Smooth muscle cell (in vitro differentiated cells): ENCODE measurements at regions not wholly inside any gene's neighbourhood (a gene's known extent, or its start where the extent isn't known, plus 50 kb on each side); places are given as distances from the start of the nearest gene placed in this dataset.
"Not testable (repeated sequence)": the region's sequence is repeated elsewhere in the genome, so short reads cannot be mapped to it uniquely, and the experiment has no call there.

Source experiments
- DNase-seq: peaks from one replicate; lab custom pipeline; 2025; ENCODE audit not compliant: unreplicated experiment; lab: John Stamatoyannopoulos, UW
- H2AFZ ChIP-seq: fragments of 200-600 bp; sonication (generic); 2 replicates; pipeline ENCODE4 v1.6.0; 2016; ENCODE audit warnings: antibody characterized with exemption, low read depth, mild to moderate bottlenecking
- H3F3A ChIP-seq: fragments of 200-600 bp; sonication (generic); 2 replicates; pipeline ENCODE4 v1.6.0; 2017; ENCODE audit warnings: antibody characterized with exemption, low read depth
- H3K27ac ChIP-seq: fragments of 200-600 bp; sonication (generic); 2 replicates; pipeline ENCODE4 v1.5.1; 2016; ENCODE audit warnings: low read depth, mild to moderate bottlenecking
- H3K27me3 ChIP-seq: fragments of 200-600 bp; sonication (generic); 2 replicates; pipeline ENCODE4 v1.6.1; 2016; ENCODE audit warnings: low read depth, mild to moderate bottlenecking
- H3K36me3 ChIP-seq: fragments of 200-600 bp; sonication (generic); 2 replicates; pipeline ENCODE4 v1.5.1; 2016; ENCODE audit warnings: low read depth
- H3K4me1 ChIP-seq: fragments of 200-600 bp; sonication (generic); 2 replicates; pipeline ENCODE4 v1.5.1; 2016; ENCODE audit warnings: low read depth
- H3K4me2 ChIP-seq: fragments of 200-600 bp; sonication (generic); 2 replicates; pipeline ENCODE4 v1.6.0; 2016; ENCODE audit warnings: mild to moderate bottlenecking
- H3K4me3 ChIP-seq: fragments of 200-600 bp; sonication (generic); 2 replicates; pipeline ENCODE4 v1.5.1; 2016; ENCODE audit warnings: mild to moderate bottlenecking
- H3K79me2 ChIP-seq: fragments of 200-600 bp; sonication (generic); 2 replicates; pipeline ENCODE4 v1.6.0; 2016; ENCODE audit warnings: low read depth, mild to moderate bottlenecking
- H3K9ac ChIP-seq: fragments of 200-600 bp; sonication (generic); 2 replicates; pipeline ENCODE4 v1.6.0; 2016; ENCODE audit warnings: low read depth
- H3K9me3 ChIP-seq: fragments of 200-600 bp; sonication (generic); replicated peaks from 2 replicates; pipeline ENCODE4 v1.5.1; 2016; ENCODE audit warnings: low read depth
- H4K20me1 ChIP-seq: fragments of 200-600 bp; sonication (generic); 2 replicates; pipeline ENCODE4 v1.6.0; 2016; ENCODE audit warnings: low read depth
- CTCF ChIP-seq: fragments of 200-600 bp; sonication (generic); IDR thresholded peaks from 2 replicates; pipeline ENCODE4 v1.5.1; 2017; ENCODE audit warnings: borderline replicate concordance, mild to moderate bottlenecking, antibody characterized with exemption; ENCODE audit not compliant: insufficient read depth, poor library complexity, severe bottlenecking
- WGBS: methylation state at CpG from one replicate; pipeline ENCODE4 v1.1.7; 2016; ENCODE audit warnings: low lambda C conversion rate; 5-methylcytosine and 5-hydroxymethylcytosine counted together

- Histone ChIP-seq H3K9ac (no peak overlapping the region), H3K4me3 (no peak overlapping the region), H3K27ac (no peak overlapping the region), H3K79me2 (no peaks in the 10 kb centered on the region), H3K27me3 (no peaks in the 10 kb centered on the region), H3K36me3 (no peaks in the 10 kb centered on the region), H3K9me3 (no peaks in the 10 kb centered on the region), H2AFZ (no peak overlapping the region), H4K20me1 (no peaks in the 10 kb centered on the region), H3F3A (no peaks in the 10 kb centered on the region), H3K4me1 (no peaks in the 10 kb centered on the region), H3K4me2 (no peak overlapping the region)
- no peak for DNase-seq
- WGBS: 89% methylated on average over 3 of the region's 3 CpGs
- no peak for TF ChIP-seq CTCF
Observed at GRCh38 chr2:58701688-58702301, 460.7 kb upstream of the FANCL start.

- Histone ChIP-seq H3K4me2 (no peak overlapping the region), H3K27ac (no peak overlapping the region), H3K4me1 (no peaks in the 10 kb centered on the region), H4K20me1 (no peaks in the 10 kb centered on the region), H2AFZ (no peak overlapping the region), H3K4me3 (no peak overlapping the region), H3K9ac (no peak overlapping the region), H3K9me3 (no peaks in the 10 kb centered on the region), H3K27me3 (no peaks in the 10 kb centered on the region), H3K36me3 (no peaks in the 10 kb centered on the region), H3K79me2 (no peaks in the 10 kb centered on the region), H3F3A (no peaks in the 10 kb centered on the region)
- WGBS: 87% methylated on average over 1 of the region's 1 CpG
- no peak for TF ChIP-seq CTCF
- no peak for DNase-seq
Observed at GRCh38 chr2:58700591-58700990, 459.5 kb upstream of the FANCL start.

GRCh38 chr2:58699411-58699810 lies 458.3 kb upstream of the FANCL start:
- Histone ChIP-seq H2AFZ (no peak overlapping the region), H3K79me2 (no peaks in the 10 kb centered on the region), H3K27ac (no peak overlapping the region), H3K27me3 (no peaks in the 10 kb centered on the region), H3K4me1 (no peaks in the 10 kb centered on the region), H3K9me3 (no peaks in the 10 kb centered on the region), H3F3A (no peaks in the 10 kb centered on the region), H3K4me3 (no peak overlapping the region), H4K20me1 (no peaks in the 10 kb centered on the region), H3K9ac (no peak overlapping the region), H3K36me3 (no peaks in the 10 kb centered on the region), H3K4me2 (no peak overlapping the region)
- 92% methylated on average over 3 of the region's 3 CpGs for WGBS
- TF ChIP-seq CTCF: no peak
- DNase-seq: no peak

- Histone ChIP-seq H3K9ac (no peak overlapping the region), H3K27ac (no peak overlapping the region), H3K36me3 (no peaks in the 10 kb centered on the region), H2AFZ (no peak overlapping the region), H3K79me2 (no peaks in the 10 kb centered on the region), H3K4me2 (no peak overlapping the region), H3F3A (no peaks in the 10 kb centered on the region), H3K4me1 (no peaks in the 10 kb centered on the region), H4K20me1 (no peaks in the 10 kb centered on the region), H3K9me3 (no peaks in the 10 kb centered on the region), H3K4me3 (no peak overlapping the region), H3K27me3 (no peaks in the 10 kb centered on the region)
- no peak for DNase-seq
- 88% methylated on average over 4 of the region's 4 CpGs for WGBS
- TF ChIP-seq CTCF: no peak
Observed at GRCh38 chr2:58698620-58699019, 457.5 kb upstream of the FANCL start.

GRCh38 chr2:58694114-58694513 lies 453.0 kb upstream of the FANCL start:
- not testable (repeated sequence) for H3K4me3 ChIP-seq, H3K36me3 ChIP-seq, H2AFZ ChIP-seq, H3K4me2 ChIP-seq, H3K9me3 ChIP-seq, H3F3A ChIP-seq, H3K79me2 ChIP-seq, H3K27ac ChIP-seq, DNase-seq, H3K4me1 ChIP-seq, H4K20me1 ChIP-seq, H3K9ac ChIP-seq, H3K27me3 ChIP-seq
- 92% methylated on average over 2 of the region's 2 CpGs for WGBS

- not testable (repeated sequence) for DNase-seq, H3K27me3 ChIP-seq, H3K79me2 ChIP-seq, H3K9me3 ChIP-seq, H3K4me2 ChIP-seq, H3K9ac ChIP-seq, H4K20me1 ChIP-seq, H3F3A ChIP-seq, H3K36me3 ChIP-seq, H3K4me3 ChIP-seq, H3K4me1 ChIP-seq, H2AFZ ChIP-seq, H3K27ac ChIP-seq
- 92% methylated on average over 2 of the region's 2 CpGs for WGBS
Observed at GRCh38 chr2:58691041-58691440, 449.9 kb upstream of the FANCL start.
